ENCODE measurements at regions not wholly inside any gene's neighbourhood (a gene's known extent, or its start where the extent isn't known, plus 50 kb on each side); places are given as distances from the start of the nearest gene placed in this dataset.

- no peak for TF ChIP-seq CTCF (IDR thresholded peaks at IDR 0.05)
- no peak for TF ChIP-seq EZH2phosphoT487 (IDR thresholded peaks at IDR 0.05)
- TF ChIP-seq EZH2 (IDR thresholded peaks at IDR 0.05): no peak
Observed at GRCh38 chr1:98260412-98260811, 339.6 kb upstream of the DPYD start.

Measured in neural progenitor cell (in vitro differentiated cells).